HG03354 (cell line): ENCODE measurements at regions not wholly inside any gene's neighbourhood (a gene's known extent, or its start where the extent isn't known, plus 50 kb on each side); places are given as distances from the start of the nearest gene placed in this dataset.
"Not testable (repeated sequence)": the region's sequence is repeated elsewhere in the genome, so short reads cannot be mapped to it uniquely, and the experiment has no call there.

Source experiments
- ATAC-seq: cut with Tn5 transposase; IDR thresholded peaks from one replicate; pipeline ENCODE4 v1.9.1; 2021; ENCODE audit warnings: mild to moderate bottlenecking; ENCODE audit not compliant: unreplicated experiment, poor library complexity, severe bottlenecking

- ATAC-seq, result no peak
Measured at GRCh38 chr20:11691766-11692165, 225.9 kb upstream of the BTBD3 start.

- no peak for ATAC-seq
Measured at GRCh38 chr20:11692567-11692966, 225.1 kb upstream of the BTBD3 start.

- no peak for ATAC-seq
Measured at GRCh38 chr20:11694467-11694866, 223.2 kb upstream of the BTBD3 start.

GRCh38 chr20:11697055-11697454, 220.6 kb upstream of the BTBD3 start:
- ATAC-seq, result no peak

- ATAC-seq, result no peak
Measured at GRCh38 chr20:11697646-11698045, 220.0 kb upstream of the BTBD3 start.

- no peak for ATAC-seq
Measured at GRCh38 chr20:11698124-11698523, 219.6 kb upstream of the BTBD3 start.

GRCh38 chr20:11700831-11701230, 216.9 kb upstream of the BTBD3 start:
- no peak for ATAC-seq

- no peak for ATAC-seq
Measured at GRCh38 chr20:11702721-11703518, 214.8 kb upstream of the BTBD3 start.

- no peak for ATAC-seq
Measured at GRCh38 chr20:11705512-11705911, 212.2 kb upstream of the BTBD3 start.

GRCh38 chr20:11708223-11708622, 209.5 kb upstream of the BTBD3 start:
- ATAC-seq, result not testable (repeated sequence)

- no peak for ATAC-seq
Measured at GRCh38 chr20:11711214-11711613, 206.5 kb upstream of the BTBD3 start.

GRCh38 chr20:11712639-11713160, 205.0 kb upstream of the BTBD3 start:
- ATAC-seq, result no peak

- ATAC-seq, result no peak
Measured at GRCh38 chr20:11714886-11715285, 202.8 kb upstream of the BTBD3 start.

GRCh38 chr20:11716239-11716944, 201.3 kb upstream of the BTBD3 start:
- peak; percentile 93 for ATAC-seq

GRCh38 chr20:11716945-11717248, 200.8 kb upstream of the BTBD3 start:
- no peak for ATAC-seq

GRCh38 chr20:11717562-11717961, 200.1 kb upstream of the BTBD3 start:
- ATAC-seq, result no peak

- no peak for ATAC-seq
Measured at GRCh38 chr20:11718474-11719094, 199.1 kb upstream of the BTBD3 start.

- no peak for ATAC-seq
Measured at GRCh38 chr20:11719153-11719552, 198.5 kb upstream of the BTBD3 start.

- no peak for ATAC-seq
Measured at GRCh38 chr20:11721411-11721810, 196.3 kb upstream of the BTBD3 start.

- ATAC-seq, result no peak
Measured at GRCh38 chr20:11724097-11724496, 193.6 kb upstream of the BTBD3 start.

- ATAC-seq, result no peak
Measured at GRCh38 chr20:11726026-11726425, 191.7 kb upstream of the BTBD3 start.
